ENCODE measurements at regions not wholly inside any gene's neighbourhood (a gene's known extent, or its start where the extent isn't known, plus 50 kb on each side); places are given as distances from the start of the nearest gene placed in this dataset.

DNA sequence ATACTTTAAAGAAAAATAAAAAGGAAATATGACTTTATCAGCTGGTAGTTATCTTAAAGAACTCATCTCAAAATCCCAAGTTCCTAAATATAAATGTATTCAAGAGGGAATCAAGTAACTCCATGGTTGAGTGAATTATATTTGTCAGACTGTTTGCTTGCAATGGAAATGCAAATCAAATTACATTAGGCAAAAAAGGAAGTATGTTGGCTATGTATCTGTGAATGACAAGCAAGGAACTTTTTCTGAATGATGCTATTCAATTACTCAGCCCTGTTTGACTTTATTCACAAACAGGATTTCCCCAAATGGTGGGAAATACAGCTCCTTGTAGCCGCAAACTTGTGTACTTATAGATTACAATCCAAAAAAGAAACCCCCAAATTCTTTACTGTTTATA is 309.1 kb downstream of the ARL6IP6 start:
- no peak for DNase-seq (ENCODE audit: low read depth in 2 of 3, low spot score in 2 of 3)

DNA sequence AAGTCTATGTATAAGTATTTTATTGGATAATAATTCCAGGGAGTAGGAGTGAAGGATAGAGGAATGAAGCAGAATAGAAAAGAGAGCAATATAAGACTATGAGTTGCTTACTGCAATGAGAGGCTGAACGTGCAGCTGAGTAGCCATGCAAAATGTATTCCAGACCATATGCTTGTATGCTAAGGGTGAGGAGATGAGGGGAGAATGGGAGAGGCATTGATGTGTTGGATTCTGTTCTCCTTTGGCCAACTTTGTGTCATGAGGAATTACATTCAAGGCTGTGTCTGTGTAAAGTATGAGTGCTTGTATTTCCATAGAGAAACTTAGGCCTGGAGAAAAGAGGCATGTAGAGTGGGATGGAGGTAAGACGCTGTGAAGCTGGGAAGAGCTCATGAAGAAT is 301.8 kb downstream of the ARL6IP6 start:
- DNase-seq (ENCODE audit: low read depth in 2 of 3, low spot score in 2 of 3): no peak

DNA sequence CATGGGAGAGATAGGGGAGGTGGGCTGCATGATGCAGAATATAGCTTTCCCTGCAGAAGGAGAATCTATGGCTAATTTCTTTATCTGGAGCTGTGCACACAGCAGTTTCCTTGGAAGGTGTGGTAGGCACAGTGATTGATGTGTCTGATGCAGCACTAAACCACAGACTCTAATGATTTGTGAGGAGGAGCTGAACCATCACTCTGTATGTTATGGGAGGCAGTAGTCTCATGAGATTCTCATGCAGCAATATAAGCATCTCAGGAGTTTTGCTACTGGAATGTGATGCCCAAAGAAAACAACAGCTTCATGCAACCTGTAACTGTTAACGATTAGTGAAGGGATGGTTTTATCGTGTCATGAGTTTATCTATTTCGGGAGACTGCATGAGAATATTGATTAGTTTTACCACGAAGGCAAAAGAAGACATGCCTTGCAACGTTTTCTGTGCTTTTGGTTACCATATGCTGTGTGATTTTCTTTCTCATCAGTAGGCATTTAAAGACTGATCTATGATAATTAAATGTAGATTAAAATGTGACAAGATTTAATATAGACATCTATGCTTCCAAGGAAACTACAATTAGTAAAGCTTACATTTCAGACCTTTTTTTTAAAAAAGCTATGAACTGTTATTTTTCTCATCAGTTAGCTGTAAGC is 286.8 kb downstream of the ARL6IP6 start:
- no peak for DNase-seq (ENCODE audit: low read depth in 2 of 3, low spot score in 2 of 3)

DNA sequence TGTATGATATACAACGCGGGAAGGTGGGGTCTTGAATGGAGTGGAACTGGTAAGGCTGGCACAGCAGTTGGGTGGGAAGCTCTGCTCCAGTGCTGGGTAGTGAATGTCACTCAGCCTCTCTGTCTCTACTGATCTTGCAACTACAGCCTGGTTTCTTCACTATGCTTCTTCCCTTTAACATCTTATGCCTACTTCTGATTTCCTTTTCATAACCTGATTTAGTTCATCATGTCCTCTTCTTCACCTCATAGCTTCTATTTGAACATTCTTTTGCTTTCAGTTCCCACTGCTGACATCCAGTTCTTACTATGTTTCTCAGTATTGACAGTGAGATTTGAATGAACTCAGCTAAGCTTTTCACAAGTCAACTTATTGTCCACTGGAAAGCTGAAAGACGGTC is 286.2 kb downstream of the ARL6IP6 start:
- DNase-seq (ENCODE audit: low read depth in 2 of 3, low spot score in 2 of 3): no peak

DNA sequence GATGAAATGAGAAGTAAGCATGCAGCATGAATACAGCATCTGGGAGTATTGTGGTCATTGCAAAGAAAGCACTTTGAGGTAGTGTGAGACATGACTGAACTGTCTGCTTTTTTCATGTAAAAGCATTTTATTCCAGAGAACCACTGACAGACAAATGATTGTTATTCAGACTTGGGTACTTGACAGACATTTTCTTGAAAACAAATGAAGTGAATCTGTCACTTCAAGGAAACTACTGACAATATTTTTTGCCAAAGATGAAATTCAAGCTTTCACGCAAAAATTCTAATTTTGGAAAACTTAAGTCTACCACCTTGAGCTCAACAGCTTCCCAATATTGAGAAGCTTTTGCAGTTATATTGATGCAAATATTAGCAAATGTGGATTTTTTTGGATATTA is 255.7 kb downstream of the ARL6IP6 start:
- no peak for DNase-seq (ENCODE audit: low read depth in 2 of 3, low spot score in 2 of 3)

DNA sequence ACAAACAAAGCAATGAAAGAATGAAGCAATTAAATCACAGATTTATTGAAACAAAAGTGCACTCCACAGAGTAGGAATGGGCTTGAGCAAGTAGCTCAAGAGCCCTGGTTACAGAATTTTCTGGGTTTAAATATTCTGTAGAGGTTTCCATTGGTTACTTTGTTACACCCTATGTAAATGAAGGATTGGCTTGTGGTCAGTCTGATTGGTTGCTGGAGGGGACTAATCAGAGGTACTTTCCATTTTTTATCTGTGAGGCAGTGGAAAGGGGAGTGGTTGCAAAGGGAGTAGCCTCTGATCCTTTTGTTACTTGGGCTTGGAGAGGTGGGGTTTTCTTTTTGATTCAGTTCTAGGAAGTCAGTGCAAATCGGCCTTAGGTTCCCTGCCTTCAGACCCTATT is 253.3 kb downstream of the ARL6IP6 start:
- no peak for DNase-seq (ENCODE audit: low read depth in 2 of 3, low spot score in 2 of 3)

DNA sequence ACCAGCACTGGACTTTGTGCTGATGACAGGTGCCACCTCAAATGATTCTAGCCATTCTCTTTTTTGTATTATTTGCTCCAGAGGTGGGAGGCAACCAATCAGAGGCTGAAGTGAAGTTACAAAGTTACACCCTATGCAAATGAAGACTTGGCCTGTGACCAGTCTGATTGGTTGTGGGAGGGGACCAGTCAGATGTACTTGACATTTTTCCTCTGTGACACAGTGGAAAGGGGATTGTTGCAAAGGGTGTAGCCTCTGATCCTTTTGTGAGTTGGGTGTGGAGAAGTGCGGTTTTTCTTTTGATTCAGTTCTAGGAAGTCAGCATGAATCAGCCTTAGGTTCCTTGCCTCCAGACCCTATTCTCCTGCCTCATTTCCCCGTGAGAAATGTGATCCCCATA is 244.0 kb downstream of the ARL6IP6 start:
- no peak for DNase-seq (ENCODE audit: low read depth in 2 of 3, low spot score in 2 of 3)

DNA sequence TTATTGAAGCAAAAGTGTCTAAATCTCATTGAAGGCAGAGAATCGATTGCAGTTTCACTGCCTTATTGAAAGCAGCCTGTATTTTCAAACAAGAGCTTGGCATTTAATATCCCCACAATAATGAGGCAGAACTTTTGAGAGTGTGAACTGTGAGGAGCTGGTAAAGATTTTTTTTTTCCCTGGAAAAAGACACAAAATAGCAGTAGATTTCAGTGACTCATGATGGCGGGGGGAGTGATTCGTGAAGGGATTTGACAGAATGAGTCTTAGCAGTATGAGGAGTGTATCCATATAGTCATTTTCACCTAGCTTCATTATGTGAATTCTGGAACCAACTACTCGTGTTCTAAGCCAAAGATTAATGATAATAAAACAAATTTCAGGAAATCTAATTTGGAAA is 242.9 kb downstream of the ARL6IP6 start:
- no peak for DNase-seq (ENCODE audit: low read depth in 2 of 3, low spot score in 2 of 3)

DNA sequence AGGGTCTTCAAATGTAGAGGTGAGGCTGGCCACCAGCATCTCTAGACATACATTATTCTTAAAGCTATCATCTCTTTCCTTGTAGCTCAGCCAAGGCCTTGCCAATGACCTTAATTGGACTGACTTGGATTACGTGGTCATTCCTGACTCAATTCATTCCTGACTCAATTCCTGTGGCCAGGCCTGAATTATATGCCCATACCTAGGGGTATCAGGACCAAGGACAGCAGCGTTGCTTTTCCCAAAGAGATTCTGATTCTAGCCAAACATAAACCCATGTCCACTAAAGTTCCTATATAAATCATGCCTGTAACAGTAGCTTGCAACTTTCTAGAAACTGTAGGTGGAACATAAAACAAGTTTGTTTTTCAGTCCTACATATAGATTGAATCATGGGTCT is 231.7 kb downstream of the ARL6IP6 start:
- DNase-seq (ENCODE audit: low read depth in 2 of 3, low spot score in 2 of 3): no peak

DNA sequence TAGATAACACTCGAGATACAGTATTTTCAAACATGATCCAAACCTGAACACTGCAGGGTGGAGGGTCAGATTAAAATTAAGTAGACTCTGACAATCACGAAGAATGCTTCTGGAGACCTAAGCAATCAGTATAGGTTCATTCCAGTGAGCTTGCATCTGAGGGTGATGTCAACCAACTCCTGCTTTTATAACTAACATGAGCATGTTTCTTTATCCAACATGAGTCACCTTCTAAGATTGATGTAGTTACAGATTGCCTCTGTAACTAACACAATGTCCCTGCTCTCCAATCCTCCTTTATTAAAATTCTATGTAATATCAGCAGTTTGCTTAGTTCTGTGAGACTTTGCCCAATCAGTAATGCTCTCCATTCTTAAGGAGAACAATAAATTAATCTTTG is 225.7 kb downstream of the ARL6IP6 start:
- no peak for DNase-seq (ENCODE audit: low read depth in 2 of 3, low spot score in 2 of 3)

DNA sequence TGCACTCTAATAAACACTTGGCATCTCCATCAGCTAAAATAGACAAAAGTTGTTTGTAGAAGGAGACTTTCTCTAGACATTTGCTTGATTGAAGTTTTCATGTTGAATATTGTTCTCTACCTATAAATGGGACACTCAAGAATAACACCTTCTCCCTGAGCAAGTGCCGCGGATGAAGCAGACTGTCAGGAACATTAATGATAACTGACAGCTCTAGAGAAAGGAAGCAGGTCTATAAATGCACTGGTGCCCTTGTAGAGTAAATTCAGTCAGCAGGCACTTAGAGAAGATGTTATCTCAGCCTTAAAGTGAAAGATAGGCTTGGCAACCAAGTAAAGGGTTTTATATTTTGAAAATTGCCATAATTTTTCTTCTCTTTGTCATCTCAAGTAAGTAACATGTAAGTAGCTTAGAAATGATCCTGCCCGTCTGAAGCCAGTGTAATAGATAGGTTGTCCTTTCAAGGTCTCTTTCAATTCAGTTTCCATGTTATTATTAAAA is 224.6 kb downstream of the ARL6IP6 start:
- DNase-seq (ENCODE audit: low read depth in 2 of 3, low spot score in 2 of 3): no peak

DNA sequence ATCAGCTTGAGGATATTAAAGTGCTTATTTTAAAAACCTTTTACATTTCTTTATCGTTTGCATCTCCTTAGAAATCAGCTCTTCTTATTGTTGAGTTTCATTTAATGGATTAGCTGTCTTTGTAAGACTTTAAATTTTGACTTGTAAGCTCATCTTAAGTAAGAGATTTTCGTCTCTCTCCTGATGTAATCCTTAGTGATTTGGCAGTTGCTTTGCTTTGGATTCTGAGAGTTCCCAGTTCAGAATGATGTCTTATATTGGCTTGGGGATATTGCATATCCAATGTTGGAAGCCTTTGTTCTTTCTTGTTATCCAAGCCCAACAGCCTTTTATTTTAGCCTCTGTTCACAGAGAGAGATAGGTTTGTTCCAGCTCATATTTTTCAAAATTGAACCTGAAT is 212.1 kb downstream of the ARL6IP6 start:
- no peak for DNase-seq (ENCODE audit: low read depth in 2 of 3, low spot score in 2 of 3)

DNA sequence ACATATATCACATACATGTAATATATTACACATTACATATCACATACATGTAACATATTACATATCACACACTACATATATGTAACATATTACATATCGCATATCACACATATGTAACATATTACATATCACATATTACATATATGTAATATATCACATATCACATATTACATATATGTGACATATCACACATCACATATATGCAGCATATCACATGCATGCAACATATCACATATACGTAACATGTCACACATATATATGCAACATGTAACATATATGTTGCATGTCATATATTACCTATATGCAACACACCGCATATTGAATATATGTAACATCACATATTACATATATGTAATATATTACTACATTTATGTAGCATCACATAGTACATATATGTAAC is 211.2 kb downstream of the ARL6IP6 start:
- DNase-seq (ENCODE audit: low read depth in 2 of 3, low spot score in 2 of 3): no peak

DNA sequence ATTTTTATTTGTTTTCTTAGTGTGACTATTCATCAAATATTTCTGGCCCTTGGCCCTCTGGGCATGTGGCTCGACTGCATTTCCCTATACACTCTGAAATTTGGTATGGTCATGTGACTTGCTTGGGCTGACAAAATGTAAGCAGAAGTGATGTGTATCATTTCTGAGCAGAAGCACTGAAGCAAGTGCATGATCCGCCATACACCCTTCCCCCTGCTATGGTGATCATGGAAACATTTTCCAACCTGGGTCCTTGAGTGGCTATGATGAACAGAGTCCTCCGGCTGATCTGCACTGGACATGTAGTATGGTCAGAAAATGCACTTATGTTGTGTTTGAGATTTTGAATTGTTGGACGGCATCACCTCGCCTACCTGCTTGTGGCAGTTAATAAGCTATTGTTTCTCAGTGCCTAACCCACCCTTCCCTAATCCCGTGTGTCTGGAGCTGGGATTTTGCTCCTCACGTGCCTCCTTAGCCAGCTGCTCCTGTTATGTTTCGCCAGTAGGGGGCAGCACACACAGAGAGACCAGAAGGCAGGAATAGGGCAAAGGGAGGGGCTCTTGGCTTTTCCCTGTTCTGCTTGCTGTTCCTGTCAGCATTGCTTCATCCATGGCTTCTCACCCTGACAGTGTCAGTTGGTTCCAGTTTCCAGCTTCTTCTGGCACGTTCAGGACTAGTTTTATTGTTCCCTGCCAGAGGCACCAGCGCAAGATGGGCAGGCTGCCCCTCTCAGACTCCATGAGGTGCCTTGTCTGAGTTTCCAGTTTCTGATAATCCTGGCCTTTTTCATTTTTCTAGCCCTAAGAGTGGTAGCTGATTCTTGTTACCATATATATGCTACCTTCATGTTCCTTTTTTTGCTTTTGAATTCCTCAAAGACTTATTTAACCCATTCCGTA is 207.4 kb downstream of the ARL6IP6 start:
- peak; percentile 4 to 45 (median 5) for DNase-seq (ENCODE audit: low read depth in 2 of 3, low spot score in 2 of 3)

DNA sequence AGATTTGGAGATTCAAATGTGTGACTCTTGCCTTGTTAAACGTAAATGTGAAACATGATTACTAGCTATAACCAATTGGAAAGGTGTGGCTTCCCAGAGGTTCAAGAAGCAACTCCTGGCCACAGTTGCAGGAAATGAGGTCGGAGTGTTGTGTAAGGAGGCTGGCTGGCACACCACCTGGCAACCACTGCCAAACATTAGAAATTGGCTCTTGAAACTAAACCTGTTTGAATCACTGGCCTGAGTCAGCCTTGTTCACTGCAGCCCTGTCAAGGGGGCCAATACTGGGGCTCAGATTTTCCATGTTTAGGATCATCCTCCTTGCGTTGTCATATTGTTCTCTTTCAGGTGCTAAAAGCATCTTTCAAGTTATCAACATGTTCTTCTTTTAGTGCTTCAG is 206.3 kb downstream of the ARL6IP6 start:
- DNase-seq (ENCODE audit: low read depth in 2 of 3, low spot score in 2 of 3): no peak

DNA sequence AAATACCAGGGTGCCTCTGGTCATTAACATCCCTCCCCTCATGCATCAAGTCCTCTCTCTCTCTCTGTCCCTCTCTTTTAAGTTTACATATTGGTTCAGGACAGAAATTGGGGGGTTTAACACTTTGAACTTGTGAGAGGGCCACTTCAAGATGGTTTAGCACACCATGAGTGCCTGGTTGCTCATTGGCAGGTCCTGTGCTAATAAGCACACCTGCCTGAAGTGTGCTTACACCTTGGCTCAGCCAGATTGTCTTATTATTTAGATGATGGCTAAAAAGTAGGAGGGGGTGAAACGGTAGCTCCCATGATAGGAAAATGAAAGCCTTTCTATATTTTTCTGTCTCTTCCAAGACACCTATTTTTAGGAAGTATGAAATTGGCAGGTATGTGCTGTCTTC is 205.8 kb downstream of the ARL6IP6 start:
- no peak for DNase-seq (ENCODE audit: low read depth in 2 of 3, low spot score in 2 of 3)

DNA sequence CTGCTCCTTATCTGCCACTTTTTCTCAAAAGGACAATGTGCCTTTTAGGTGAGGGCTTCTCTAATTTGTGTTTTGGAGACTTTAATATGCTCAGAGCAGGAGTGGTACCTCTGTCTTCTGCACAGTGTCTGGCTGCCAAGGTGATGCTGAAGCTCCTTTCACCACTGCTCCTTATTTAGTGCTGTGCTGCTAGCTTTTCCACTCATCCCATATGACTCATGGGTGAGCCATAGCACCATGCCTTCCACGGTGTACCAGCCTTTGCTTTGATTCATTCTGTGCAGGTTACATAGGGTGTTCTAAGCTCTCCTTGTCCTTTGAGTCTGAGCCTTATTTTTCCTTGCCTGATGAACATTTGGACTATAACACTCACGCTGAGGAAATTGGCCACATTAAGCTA is 202.4 kb downstream of the ARL6IP6 start:
- no peak for DNase-seq (ENCODE audit: low read depth in 2 of 3, low spot score in 2 of 3)

DNA sequence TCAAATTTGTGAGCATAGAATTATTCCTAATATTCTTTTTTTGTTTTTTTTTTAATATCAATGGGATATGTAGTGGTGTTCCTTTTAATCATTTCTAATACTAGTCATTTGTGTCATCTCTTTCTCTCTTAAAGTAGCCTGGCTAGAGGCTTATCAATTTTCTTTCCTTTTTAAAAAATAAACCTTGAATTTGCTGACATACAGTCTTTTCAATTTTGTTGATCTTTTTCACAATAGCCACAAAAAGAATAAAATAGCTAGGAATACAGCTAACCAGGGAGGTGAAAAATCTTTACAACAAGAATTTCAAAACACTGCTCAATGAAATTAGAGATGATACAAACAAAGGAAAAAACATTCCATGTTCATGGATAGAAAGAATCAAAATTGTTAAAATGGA is 192.6 kb downstream of the ARL6IP6 start:
- no peak for DNase-seq (ENCODE audit: low read depth in 2 of 3, low spot score in 2 of 3)

DNA sequence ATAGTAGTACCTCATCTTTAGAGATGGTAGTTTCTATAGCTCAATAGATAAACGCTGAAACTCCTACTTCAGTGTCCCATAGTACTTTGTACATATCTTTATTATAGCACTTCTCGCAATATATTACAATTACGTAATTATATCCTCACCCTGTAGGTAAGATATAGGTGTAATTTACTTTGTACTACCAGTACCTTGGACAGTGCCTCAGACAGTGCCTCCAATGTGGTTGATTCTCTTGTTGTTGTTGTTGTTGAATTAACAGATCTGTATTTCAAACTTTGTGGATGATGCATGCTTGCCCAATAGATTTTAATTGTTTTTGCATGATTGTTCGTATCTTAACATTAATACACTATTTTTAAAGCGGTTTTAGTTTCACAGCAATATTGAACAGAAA is 188.6 kb downstream of the ARL6IP6 start:
- no peak for DNase-seq (ENCODE audit: low read depth in 2 of 3, low spot score in 2 of 3)

DNA sequence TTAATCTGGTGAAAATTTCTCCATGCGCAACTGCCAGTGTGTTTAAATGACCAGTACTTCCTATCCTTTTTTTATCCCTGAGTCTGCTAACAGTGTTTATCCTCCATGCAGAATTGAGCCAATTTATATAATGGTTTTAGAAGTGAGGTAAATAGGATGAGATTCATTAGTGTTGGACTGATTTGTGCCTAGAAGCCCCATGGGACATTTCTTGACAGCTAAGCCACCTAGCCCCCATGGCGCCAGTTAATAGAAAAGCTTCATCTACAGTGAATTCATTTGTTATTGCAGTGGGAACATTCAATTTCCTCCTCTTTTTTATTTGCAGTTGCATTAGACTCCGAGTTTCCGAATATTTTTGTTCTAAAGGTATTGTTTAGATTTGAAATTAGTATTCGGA is 175.6 kb downstream of the ARL6IP6 start:
- no peak for DNase-seq (ENCODE audit: low read depth in 2 of 3, low spot score in 2 of 3)

DNA sequence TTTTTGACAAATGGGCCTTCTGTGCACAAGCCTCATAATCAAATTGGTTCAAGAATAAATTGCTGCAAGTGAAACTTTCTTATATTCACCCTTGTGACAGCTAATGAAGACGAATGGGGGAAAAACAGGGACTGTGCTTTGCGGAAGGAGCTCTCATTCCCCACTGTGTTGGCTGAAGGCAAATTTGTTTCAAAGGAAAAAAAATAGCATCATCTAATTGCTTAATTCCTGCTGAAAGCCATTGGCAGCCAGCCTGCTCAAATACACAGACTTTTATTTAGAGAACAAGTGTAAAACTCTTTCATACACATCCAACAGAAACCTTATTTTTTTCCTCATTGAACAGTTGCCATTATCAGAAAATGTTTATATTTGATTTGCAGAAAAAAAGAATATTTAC is 172.3 kb downstream of the ARL6IP6 start:
- DNase-seq (ENCODE audit: low read depth in 2 of 3, low spot score in 2 of 3): no peak

DNA sequence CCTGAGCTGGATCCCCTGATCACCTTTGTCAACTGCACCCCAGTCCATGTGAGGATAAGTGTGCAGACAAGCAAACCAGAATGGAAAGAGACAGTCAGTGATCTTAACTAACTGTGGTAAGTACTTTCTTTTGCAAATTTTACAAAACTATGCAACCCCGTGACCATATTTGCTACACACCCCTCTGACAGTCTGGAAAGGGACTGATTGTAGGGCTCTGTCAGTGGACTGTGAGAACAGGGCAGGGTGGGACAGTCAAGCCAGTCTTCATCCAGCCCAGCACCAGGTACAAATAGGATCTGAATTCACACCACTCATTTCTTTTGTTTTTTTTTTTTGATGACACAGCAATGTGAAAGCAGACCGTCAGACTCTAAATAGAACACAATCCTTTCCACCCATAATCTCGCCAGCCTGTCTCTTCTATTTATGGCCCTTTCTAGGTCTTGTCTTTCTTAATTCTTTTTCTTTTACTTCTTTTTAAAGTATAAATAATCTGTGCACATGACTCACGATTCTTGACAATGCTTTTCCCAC is 165.6 kb downstream of the ARL6IP6 start:
- no peak for DNase-seq (ENCODE audit: low read depth in 2 of 3, low spot score in 2 of 3)
